ENCODE measurements at regions not wholly inside any gene's neighbourhood (a gene's known extent, or its start where the extent isn't known, plus 50 kb on each side); places are given as distances from the start of the nearest gene placed in this dataset.

DNA sequence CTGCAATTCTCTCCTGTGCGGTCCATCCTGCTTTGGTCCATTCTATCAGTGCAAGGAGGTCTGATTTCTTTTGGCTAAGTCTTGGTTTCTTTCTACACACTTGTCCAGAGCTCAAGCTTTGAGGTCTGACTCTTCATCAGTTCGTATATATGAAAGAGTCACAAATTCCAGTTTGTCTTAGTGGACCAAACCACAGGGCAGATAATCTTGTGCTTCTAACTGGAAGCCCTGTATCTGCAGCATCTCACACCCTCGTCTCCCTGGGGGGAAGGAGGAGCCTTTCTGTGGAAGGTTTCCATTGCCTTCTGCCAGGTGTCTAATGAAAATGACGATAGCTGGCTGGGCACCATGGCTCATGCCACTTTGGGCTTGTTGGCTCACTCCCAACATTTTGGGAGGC lies 148.5 kb downstream of the SPP2 start:
- TF ChIP-seq POLR2A (IDR thresholded peaks at IDR 0.05; ENCODE audit: low read depth, low read length) (no peak), POLR2AphosphoS5 (IDR thresholded peaks at IDR 0.05; ENCODE audit: low read depth, low read length) (no peak), POU2F2 (IDR thresholded peaks at IDR 0.05; ENCODE audit: low read depth, low read length) (no peak), TAF1 (IDR thresholded peaks at IDR 0.05; ENCODE audit: low read depth, low read length) (no peak)
